Mammary epithelial cell (primary cell): ENCODE measurements at regions not wholly inside any gene's neighbourhood (a gene's known extent, or its start where the extent isn't known, plus 50 kb on each side); places are given as distances from the start of the nearest gene placed in this dataset.

Experiments used
- CTCF ChIP-seq, 2 donors: IDR thresholded peaks in 1 of 2; conservative IDR thresholded peaks in 1 of 2; 2 replicates each; pipeline ENCODE4 v1.5.1; 2011 to 2012; ENCODE audit warnings: inconsistent platforms in 2 of 2, low read length in 2 of 2, mild to moderate bottlenecking in 2 of 2, control low read depth in 1 of 2, low read depth in 1 of 2; ENCODE audit not compliant: insufficient read depth in 1 of 2; ENCODE audit errors: extremely low read depth in 1 of 2
- EZH2 ChIP-seq: IDR thresholded peaks from 2 replicates; pipeline ENCODE4 v1.6.1; 2012; ENCODE audit warnings: low read length, inconsistent platforms, borderline replicate concordance

GRCh38 chr3:8825153-8825825, 55.9 kb upstream of the OXTR start:
- TF ChIP-seq CTCF (conservative IDR thresholded peaks at IDR 0.05 in 1 of 2, IDR thresholded peaks at IDR 0.05 in 1 of 2; ENCODE audit: extremely low read depth in 1 of 2, insufficient read depth in 1 of 2, low read depth in 1 of 2, low read length in 2 of 2) (no peak), EZH2 (no peak)
